Stimulated activated CD4-positive, alpha-beta T cell treated with anti-CD3 and anti-CD28 coated beads, Interleukin-1b, Interleukin-23, amount 100 ng/mL, for 4 hours (primary cell): ENCODE measurements at regions not wholly inside any gene's neighbourhood (a gene's known extent, or its start where the extent isn't known, plus 50 kb on each side); places are given as distances from the start of the nearest gene placed in this dataset.

Experiments
- DNase-seq, 2 donors: peaks; one replicate each; pipeline ENCODE4 v3.0.0-alpha.2; 2020; ENCODE audit warnings: low read depth in 2 of 2

GRCh38 chr7:25885057-25885576, 266.9 kb upstream of the NFE2L3 start:
- no peak for DNase-seq

GRCh38 chr7:25886387-25887240, 265.4 kb upstream of the NFE2L3 start:
- DNase-seq, result no peak

GRCh38 chr7:25887266-25887665, 264.7 kb upstream of the NFE2L3 start:
- DNase-seq, result no peak

GRCh38 chr7:25887795-25888559, 264.0 kb upstream of the NFE2L3 start:
- DNase-seq, result no peak

- no peak for DNase-seq
These were observed 262.2 kb upstream of the NFE2L3 start for GRCh38 chr7:25889765-25890164.

GRCh38 chr7:25891591-25891990, 260.4 kb upstream of the NFE2L3 start:
- DNase-seq, result no peak

- DNase-seq, result no peak
These were observed 258.6 kb upstream of the NFE2L3 start for GRCh38 chr7:25893436-25893835.

- peak in 1 of 2 donors; percentile 5 for DNase-seq
These were observed 257.7 kb upstream of the NFE2L3 start for GRCh38 chr7:25894002-25894901.

- peak; percentile 49 to 51 for DNase-seq
These were observed 256.9 kb upstream of the NFE2L3 start for GRCh38 chr7:25894902-25895791.

- no peak for DNase-seq
These were observed 256.2 kb upstream of the NFE2L3 start for GRCh38 chr7:25895792-25896171.

GRCh38 chr7:25897261-25897782, 254.7 kb upstream of the NFE2L3 start:
- DNase-seq, result no peak

GRCh38 chr7:25900245-25900644, 251.8 kb upstream of the NFE2L3 start:
- DNase-seq, result no peak

GRCh38 chr7:25900877-25901276, 251.1 kb upstream of the NFE2L3 start:
- no peak for DNase-seq

GRCh38 chr7:25901658-25902057, 250.3 kb upstream of the NFE2L3 start:
- no peak for DNase-seq

- no peak for DNase-seq
These were observed 246.0 kb upstream of the NFE2L3 start for GRCh38 chr7:25906003-25906402.

GRCh38 chr7:25906760-25907159, 245.2 kb upstream of the NFE2L3 start:
- DNase-seq, result no peak

GRCh38 chr7:25907214-25907613, 244.8 kb upstream of the NFE2L3 start:
- DNase-seq, result no peak

- no peak for DNase-seq
These were observed 244.3 kb upstream of the NFE2L3 start for GRCh38 chr7:25907731-25908130.

- DNase-seq, result no peak
These were observed 243.6 kb upstream of the NFE2L3 start for GRCh38 chr7:25908154-25908949.
